GM18951 (cell line): ENCODE measurements at regions not wholly inside any gene's neighbourhood (a gene's known extent, or its start where the extent isn't known, plus 50 kb on each side); places are given as distances from the start of the nearest gene placed in this dataset.
"Not testable (repeated sequence)": the region's sequence is repeated elsewhere in the genome, so short reads cannot be mapped to it uniquely, and the experiment has no call there.

Source experiments
- POLR2A ChIP-seq: IDR thresholded peaks from 4 replicates; pipeline ENCODE4 v1.6.1; 2011; ENCODE audit warnings: mild to moderate bottlenecking; ENCODE audit not compliant: insufficient read length, insufficient read depth; ENCODE audit errors: extremely low read depth
- in situ Hi-C: fragments of 300-500 bp; cut with MboI; formaldehyde crosslinking; loops from one replicate; pipeline ENCODE4 v1.12.0; 2022; ENCODE audit warnings: low sequenced_read_pairs, mixed read lengths, inconsistent platforms; ENCODE audit not compliant: unreplicated experiment

DNA sequence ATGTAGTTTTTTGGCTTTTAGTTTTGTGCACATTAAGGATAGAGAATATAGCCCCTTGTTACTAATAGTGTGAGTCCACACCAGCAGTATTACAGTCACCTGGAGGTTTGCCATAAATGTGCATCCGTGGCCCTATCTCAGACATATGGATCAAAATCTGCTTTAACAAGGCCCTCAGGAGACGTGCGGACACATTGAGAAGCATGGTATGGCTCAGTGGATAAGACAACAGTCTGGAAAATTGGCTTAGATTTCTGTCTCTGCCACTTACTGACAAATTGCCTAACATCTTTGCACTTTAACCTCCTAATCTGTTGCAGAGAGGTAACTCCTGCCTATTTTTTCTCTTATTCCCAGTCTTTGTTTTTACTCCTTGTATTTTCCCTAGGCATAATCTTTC lies 307.2 kb upstream of the DLGAP1 start:
- TF ChIP-seq POLR2A: no peak
- in situ Hi-C loops: no loop called here

DNA sequence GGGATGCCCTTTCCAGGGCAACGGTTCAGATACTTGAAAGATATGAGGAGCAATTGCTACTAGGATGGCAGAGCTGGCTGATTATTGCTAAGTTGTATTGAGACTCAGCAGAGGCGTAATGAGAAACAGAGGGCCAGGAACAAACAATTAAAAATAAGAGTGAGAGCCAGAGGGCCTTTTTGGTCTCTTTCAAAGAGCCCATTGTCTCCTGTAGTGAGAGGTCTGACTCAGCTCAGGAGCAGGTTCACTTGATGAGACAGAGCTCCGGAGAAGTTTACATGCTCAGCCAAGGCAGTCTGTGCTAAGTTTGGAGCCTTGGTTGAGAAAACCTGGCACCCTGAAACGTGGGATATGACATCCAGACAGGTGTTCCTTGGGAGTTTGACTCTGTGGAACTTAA lies 303.9 kb upstream of the DLGAP1 start:
- in situ Hi-C loops: no loop called here

DNA sequence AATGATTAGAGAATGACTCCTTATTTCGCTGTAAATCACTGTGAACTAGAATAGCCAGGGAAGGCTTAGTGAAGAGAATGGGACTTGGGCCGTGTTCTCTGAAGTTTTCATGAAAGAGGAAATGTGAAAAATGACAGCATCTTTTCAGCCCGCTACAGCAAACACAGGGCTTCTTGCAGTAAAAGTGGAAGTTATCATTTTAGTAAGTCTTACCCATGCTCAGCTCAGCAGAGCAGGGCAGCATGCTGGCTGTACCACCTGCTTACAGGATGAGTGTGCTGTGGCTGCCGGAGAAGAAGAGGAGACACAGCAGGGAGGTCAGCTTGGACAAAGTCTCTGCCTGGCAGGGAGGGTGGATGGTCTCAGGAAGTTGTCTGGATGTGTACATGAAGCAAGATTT lies 300.7 kb upstream of the DLGAP1 start:
- TF ChIP-seq POLR2A: no peak
- in situ Hi-C loops: no loop called here

More for the DNA sequence above, 303.9 kb upstream of the DLGAP1 start:
- no peak for TF ChIP-seq POLR2A

DNA sequence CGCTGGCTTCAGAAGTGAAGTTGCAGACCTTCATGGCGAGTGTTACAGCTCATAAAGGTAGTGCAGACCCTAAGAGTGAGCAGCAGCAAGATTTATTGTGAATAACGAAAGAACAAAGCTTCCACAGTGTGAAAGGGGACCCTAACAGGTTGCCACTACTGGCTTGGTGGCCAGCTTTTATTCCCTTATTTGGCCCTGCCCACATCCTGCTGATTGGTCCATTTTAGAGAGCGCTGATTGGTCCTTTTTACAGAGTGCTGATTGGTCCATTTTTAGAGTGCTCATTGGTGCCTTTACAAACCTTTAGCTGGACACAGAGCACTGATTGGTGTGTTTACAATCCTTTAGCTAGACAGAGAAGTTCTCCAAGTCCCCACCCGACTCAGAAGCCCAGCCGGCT lies 298.0 kb upstream of the DLGAP1 start:
- in situ Hi-C loops: not testable (repeated sequence)

DNA sequence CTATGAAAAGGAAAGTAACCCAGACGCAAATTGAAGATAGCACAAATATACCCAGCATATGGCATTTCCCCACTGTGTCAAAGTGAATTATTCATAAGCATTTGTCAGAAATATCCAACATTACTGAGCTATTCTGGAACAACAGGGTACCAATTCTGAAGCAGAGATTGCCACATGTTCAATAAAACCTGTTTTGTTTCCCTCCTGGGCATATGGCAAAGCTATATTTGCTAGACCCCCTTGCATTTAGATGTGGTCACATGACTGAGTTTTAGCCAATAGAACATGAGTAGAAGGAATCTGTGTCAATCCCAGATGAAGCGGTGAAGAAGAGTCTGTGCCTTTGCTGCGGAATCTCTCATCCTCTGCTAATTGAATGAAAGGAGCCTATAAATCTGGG lies 296.4 kb upstream of the DLGAP1 start:
- in situ Hi-C loops: no loop called here
- no peak for TF ChIP-seq POLR2A

DNA sequence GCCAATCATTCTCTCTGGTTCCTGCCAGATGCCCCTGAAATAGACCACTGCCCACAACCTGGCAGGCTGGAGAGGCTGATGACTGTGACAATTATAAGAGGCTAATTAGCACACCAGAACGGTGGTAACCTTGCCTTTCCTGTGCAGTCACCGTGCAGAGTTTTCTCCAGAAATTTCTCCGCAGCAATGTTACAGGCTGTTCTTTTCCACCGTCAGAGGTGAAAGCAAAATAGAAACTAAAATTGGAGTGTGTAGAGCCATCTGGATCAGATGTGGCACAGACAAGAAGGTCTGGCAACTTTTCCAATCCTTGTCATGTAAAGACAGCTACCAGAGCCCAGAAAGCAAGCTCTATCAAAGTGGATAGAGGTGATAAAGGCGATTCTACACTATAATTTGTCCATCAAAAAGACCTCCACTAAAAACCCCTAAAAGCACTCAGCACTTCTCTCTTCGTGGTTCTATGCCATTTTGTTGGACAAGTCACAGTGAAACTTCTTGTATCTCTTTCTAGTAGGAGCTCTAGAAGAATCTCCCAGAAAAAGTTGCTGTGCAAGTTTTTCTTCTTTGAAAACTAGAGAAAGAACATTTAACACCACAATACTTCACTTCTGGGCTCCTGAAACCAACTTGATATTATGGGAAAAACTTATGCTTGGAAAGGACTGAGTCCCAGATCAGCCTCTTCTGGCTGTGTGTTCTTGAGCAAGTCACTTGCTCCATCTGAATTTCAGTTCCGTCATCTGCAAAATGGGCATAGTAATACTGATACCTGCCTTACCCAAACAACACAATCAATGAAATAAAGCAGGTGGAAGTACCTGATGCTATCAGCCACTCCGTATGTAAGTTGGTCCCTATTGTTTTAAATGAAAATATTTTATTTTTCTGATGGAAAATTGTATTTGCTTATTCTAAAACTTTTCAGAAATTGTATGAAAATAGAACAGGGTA lies 295.6 kb upstream of the DLGAP1 start:
- in situ Hi-C loops: no loop called here
- no peak for TF ChIP-seq POLR2A

DNA sequence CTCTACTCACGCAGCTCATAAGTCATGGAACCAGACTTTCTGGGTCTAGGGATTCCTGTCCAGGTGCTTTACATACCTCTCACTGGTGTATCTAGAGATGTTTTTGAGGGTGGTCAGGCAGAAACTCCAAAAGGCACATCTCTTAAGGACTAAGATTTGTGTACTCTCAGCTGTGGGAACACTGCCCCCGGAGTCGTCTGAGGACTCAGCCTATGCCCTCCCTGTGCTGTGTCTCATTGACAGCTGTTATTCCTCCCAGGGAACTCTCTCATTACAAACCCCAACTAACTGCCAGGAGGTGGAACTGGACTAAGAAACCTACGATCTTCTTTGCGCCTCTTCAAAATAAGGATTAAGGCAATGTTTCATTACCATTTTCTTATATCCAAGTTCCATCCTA lies 293.9 kb upstream of the DLGAP1 start:
- no peak for TF ChIP-seq POLR2A
- in situ Hi-C loops: no loop called here

DNA sequence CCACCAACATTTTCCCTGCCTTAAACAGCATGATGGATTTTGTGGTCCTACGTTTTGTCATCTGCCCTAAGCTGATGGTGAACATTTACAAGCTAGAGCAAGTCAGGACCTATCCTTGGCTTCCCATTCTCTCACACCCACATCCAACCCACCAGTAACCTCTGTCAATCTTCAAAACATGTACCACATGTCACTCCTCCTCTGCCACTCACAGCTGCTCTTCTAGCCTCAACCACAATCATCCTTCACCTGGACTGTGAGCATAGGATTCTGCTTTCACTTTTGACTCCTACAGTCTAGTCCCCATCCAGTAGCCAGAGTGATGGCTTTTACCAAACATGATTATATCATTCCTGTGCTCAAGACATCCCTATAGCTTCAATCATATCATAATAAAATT lies 279.8 kb upstream of the DLGAP1 start:
- TF ChIP-seq POLR2A: no peak
- in situ Hi-C loops: no loop called here

DNA sequence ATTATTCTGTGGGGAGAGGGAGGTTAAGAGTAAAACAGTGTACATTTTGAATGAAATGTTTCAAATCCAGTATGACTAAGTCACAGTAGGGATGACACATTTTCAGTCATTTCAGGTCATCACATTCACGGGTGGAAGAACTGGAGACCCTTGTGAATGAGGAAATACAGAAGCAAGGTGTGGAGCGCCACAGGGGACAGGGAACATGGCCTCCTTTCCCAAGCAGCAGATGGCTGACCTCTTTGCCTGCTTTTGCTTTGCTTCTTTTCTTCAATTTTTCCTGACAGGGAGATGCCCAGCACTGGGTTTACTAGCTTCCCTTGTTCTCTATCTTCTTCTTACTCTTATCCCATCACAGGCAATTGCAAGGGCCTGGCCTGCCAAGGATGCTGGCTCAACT lies 278.9 kb upstream of the DLGAP1 start:
- TF ChIP-seq POLR2A: no peak
- in situ Hi-C loops: no loop called here

DNA sequence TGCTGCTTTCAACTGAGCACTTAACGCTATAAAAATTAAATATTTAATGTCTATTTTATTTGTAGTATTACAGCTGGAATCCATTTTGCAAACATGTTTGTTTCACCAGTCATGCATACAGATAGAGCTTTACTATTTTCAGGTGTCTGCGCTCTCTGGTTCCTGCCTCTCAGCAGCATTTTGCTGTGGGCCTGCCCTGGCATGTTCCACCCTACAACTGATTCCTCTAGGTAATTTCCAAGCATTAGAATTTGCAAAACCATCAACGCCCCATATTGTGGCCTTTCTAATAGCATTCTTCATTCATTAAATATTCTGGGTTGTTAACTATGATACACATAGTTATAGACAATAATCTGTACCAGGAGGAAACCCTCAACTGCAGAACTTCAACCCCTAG lies 266.4 kb upstream of the DLGAP1 start:
- in situ Hi-C loops: no loop called here
- TF ChIP-seq POLR2A: no peak

DNA sequence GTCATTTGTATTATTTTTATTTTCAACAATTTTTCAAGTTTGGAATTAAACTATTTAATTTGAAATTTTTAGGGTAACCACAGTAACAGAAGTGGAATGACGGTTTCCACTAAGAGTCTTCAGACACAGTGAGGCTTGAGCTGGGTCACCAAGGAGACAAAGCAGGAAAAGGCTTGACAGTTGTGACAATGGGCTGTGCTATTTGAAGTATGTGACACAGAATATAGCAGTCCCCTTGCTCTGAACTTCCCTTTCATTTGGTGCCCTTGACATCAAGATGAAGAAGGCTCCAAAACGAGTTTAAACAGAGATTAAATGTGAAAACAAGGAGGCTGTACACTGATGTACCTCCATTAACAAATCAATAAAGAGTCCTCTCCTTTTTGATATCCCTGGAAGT lies 265.4 kb upstream of the DLGAP1 start:
- in situ Hi-C loops: no loop called here
- no peak for TF ChIP-seq POLR2A

DNA sequence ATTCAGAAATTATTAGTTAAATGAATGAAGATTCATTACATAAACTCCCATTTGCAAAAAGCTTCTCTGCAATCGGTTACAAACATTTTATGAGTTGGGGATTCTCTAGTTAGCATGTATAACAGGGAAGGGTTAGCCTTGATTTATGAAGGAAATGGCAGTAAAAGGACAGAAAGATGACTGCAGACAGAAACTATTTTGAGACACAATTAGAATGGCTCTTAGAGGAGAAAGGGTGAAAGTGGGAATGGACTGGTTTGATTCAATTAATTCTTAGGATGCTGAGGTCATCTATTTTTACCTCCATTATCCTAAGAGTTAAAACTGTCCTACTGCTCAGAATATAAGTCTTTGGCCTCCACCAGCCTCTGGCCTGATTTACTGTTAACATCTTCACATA lies 250.8 kb upstream of the DLGAP1 start:
- no peak for TF ChIP-seq POLR2A
- in situ Hi-C loops: no loop called here

DNA sequence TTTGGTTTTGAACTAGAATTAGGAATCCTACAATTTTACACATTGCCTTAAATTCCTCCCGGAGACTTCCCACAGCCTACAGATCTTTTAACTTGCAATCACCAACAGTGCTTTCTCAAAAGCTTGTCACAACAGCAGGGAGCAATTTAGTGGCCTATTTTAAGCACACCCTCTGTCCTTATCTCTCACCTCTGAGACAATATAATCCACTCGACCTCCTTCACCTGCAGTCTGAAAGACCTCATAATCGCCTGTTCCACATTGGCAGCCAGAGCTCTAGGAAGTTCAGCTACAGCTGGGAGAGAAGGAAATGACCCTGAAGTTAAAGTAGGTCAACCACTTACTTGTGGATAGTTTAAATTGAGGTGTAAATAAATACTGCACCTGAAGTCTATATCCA lies 249.7 kb upstream of the DLGAP1 start:
- in situ Hi-C loops: no loop called here
- no peak for TF ChIP-seq POLR2A

DNA sequence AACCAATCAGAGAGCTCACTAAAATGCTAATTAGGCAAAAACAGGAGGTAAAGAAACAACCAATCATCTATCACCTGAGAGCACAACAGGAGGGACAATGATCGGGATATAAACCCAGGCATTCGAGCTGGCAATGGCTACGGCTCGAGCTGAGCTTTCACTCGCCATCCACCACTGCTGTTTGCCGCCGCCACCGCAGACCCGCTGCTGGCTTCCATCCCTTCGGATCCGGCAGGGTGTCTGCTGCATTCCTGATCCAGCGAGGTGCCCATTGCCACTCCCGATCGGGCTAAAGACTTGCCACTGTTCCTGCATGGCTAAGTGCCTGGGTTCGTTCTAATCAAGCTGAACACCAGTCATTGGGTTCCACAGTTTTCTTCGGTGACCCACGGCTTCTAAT lies 236.7 kb upstream of the DLGAP1 start:
- no peak for TF ChIP-seq POLR2A
- in situ Hi-C loops: no loop called here

DNA sequence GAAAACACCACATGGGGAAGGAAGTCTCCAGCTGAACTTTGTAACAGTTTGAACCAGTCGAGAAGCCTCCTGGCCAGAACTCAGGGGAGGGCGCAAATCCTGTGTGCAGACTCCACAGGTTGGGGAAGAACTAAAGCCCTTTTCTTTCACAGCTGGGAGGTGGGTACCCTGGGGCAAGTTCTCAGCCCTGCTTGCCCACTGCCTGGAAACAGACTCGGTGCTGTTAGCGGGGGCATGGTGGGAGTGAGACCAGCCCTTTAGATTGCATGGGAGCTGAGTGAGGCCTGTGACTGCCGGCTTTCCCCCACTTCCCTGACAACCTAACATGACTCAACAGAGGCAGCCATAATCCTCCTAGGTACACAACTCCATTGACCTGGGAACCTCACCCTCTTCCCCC lies 223.6 kb upstream of the DLGAP1 start:
- in situ Hi-C loops: not testable (repeated sequence)
